IMR-90 (cell line): ENCODE measurements at regions not wholly inside any gene's neighbourhood (a gene's known extent, or its start where the extent isn't known, plus 50 kb on each side); places are given as distances from the start of the nearest gene placed in this dataset.
A peak's percentile ranks its signal among the peaks of the same experiment; 100 is the strongest.

ENCODE experiments used
- ATAC-seq: fragments of 200-7000 bp; cut with Tn5 transposase; 2 replicates; pipeline ENCODE4 v1.9.1; 2020; ENCODE audit warnings: low read depth, mild to moderate bottlenecking, moderate library complexity
- BruUV-seq: library from RNA; stranded (reverse); fragments of 400-500 nt; replicated peaks from 2 replicates; lab custom pipeline; 2021; lab: Mats Ljungman, UMichigan
- CTCF ChIA-PET: fragments of 300-600 bp; formaldehyde crosslinking; extraction: SDS; loops from one replicate; lab custom pipeline; 2021; ENCODE audit warnings: antibody characterized with exemption; lab: Yijun Ruan, JAX
- POLR2A ChIA-PET: fragments of 300-600 bp; sonication (Branson Sonifier 250); formaldehyde crosslinking; loops from one replicate; lab custom pipeline; 2022; ENCODE audit warnings: antibody characterized with exemption; ENCODE audit not compliant: unreplicated experiment; lab: Charles Lee
- DNase-seq: peaks from one replicate; pipeline ENCODE4 v3.0.0; 2013
- H2AFZ ChIP-seq: replicated peaks from 2 replicates; pipeline ENCODE3; 2013; ENCODE audit warnings: low read length, mild to moderate bottlenecking; ENCODE audit not compliant: poor library complexity
- H2AK5ac ChIP-seq: 2 replicates; pipeline ENCODE4 v1.6.1; 2013; ENCODE audit warnings: low read depth, low read length, inconsistent platforms
- H2AK9ac ChIP-seq: replicated peaks from 2 replicates; pipeline ENCODE3; 2013; ENCODE audit warnings: mild to moderate bottlenecking, low read depth, low read length, moderate library complexity; ENCODE audit not compliant: poor library complexity
- H2BK120ac ChIP-seq: 2 replicates; pipeline ENCODE4 v1.6.1; 2013; ENCODE audit warnings: low read depth, low read length, inconsistent platforms
- H2BK15ac ChIP-seq: 3 replicates; pipeline ENCODE4 v1.6.1; 2013; ENCODE audit warnings: low read depth, low read length, inconsistent platforms
- H2BK20ac ChIP-seq: 2 replicates; pipeline ENCODE4 v1.6.1; 2013; ENCODE audit warnings: low read depth, mild to moderate bottlenecking, inconsistent platforms, low read length, moderate library complexity
- H2BK5ac ChIP-seq: 2 replicates; pipeline ENCODE4 v1.6.1; 2013; ENCODE audit warnings: mild to moderate bottlenecking, low read depth, low read length, inconsistent platforms; ENCODE audit not compliant: poor library complexity, severe bottlenecking
- H3K14ac ChIP-seq: replicated peaks from 2 replicates; pipeline ENCODE4 v1.6.1; 2013; ENCODE audit warnings: low read depth, low read length, inconsistent platforms
- H3K18ac ChIP-seq: 2 replicates; pipeline ENCODE4 v1.6.1; 2013; ENCODE audit warnings: low read depth, low read length, control low read depth
- H3K23ac ChIP-seq: 2 replicates; pipeline ENCODE4 v1.6.1; 2013; ENCODE audit warnings: low read depth, low read length, inconsistent platforms
- H3K27ac ChIP-seq: 2 replicates; pipeline ENCODE4 v1.5.1; 2013; ENCODE audit warnings: mild to moderate bottlenecking, control low read depth, low read length; ENCODE audit not compliant: insufficient read depth
- H3K27me3 ChIP-seq: 2 replicates; pipeline ENCODE4 v1.6.1; 2013; ENCODE audit warnings: low read length; ENCODE audit not compliant: control insufficient read depth, insufficient read depth
- H3K36me3 ChIP-seq: 2 replicates; pipeline ENCODE4 v1.6.1; 2013; ENCODE audit warnings: low read length, mixed read lengths; ENCODE audit not compliant: control insufficient read depth, insufficient read depth
- H3K4ac ChIP-seq: 2 replicates; pipeline ENCODE4 v1.6.1; 2013; ENCODE audit warnings: low read depth, low read length, inconsistent platforms
- H3K4me1 ChIP-seq: 2 replicates; pipeline ENCODE4 v1.6.1; 2013; ENCODE audit warnings: low read length, mixed read lengths; ENCODE audit not compliant: control insufficient read depth, insufficient read depth
- H3K4me2 ChIP-seq: 2 replicates; pipeline ENCODE4 v1.6.1; 2013; ENCODE audit warnings: low read depth, mild to moderate bottlenecking, control low read depth, low read length, moderate library complexity
- H3K4me3 ChIP-seq: 2 replicates; pipeline ENCODE4 v1.5.1; 2013; ENCODE audit warnings: low read depth, mild to moderate bottlenecking, control low read depth, low read length, moderate library complexity; ENCODE audit not compliant: insufficient read depth
- H3K56ac ChIP-seq: 2 replicates; pipeline ENCODE4 v1.6.1; 2013; ENCODE audit warnings: low read length, inconsistent platforms; ENCODE audit not compliant: insufficient read depth; ENCODE audit errors: extremely low read depth
- H3K79me1 ChIP-seq, 2 experiments: 2 replicates each; pipeline ENCODE4 v1.6.1; 2013; ENCODE audit warnings: low read length in 2 of 2, inconsistent platforms in 1 of 2, low read depth in 1 of 2
- H3K9ac ChIP-seq: 2 replicates; pipeline ENCODE4 v1.6.1; 2013; ENCODE audit warnings: low read depth, low read length, control low read depth
- H3K9me1 ChIP-seq: 2 replicates; pipeline ENCODE4 v1.6.1; 2013; ENCODE audit warnings: low read length, inconsistent platforms; ENCODE audit not compliant: insufficient read depth
- H3K9me3 ChIP-seq: 2 replicates; pipeline ENCODE4 v1.6.1; 2013; ENCODE audit warnings: low read length; ENCODE audit not compliant: control insufficient read depth, insufficient read depth
- H4K20me1 ChIP-seq: 2 replicates; pipeline ENCODE4 v1.6.1; 2013; ENCODE audit warnings: low read length, inconsistent platforms; ENCODE audit not compliant: insufficient read depth
- H4K5ac ChIP-seq: 2 replicates; pipeline ENCODE4 v1.6.1; 2013; ENCODE audit warnings: mild to moderate bottlenecking, low read depth, low read length, control low read depth
- H4K8ac ChIP-seq, 2 experiments: 2 replicates each; pipeline ENCODE4 v1.6.1; 2013; ENCODE audit warnings: low read depth in 2 of 2, low read length in 2 of 2, control low read depth in 1 of 2, inconsistent platforms in 1 of 2
- H4K91ac ChIP-seq: 2 replicates; pipeline ENCODE4 v1.6.1; 2013; ENCODE audit warnings: low read depth, low read length, inconsistent platforms; ENCODE audit not compliant: insufficient read depth
- BHLHE40 ChIP-seq: fragments of 150-350 bp; IDR thresholded peaks from 2 replicates; pipeline ENCODE4 v1.6.1; 2016; ENCODE audit warnings: mild to moderate bottlenecking, low read depth, low read length
- CEBPB ChIP-seq: IDR thresholded peaks from 2 replicates; pipeline ENCODE4 v1.6.1; 2012; ENCODE audit warnings: low read depth, low read length, improper control_type of control experiment
- CHD1 ChIP-seq: IDR thresholded peaks from 2 replicates; pipeline ENCODE4 v1.6.1; 2012; ENCODE audit warnings: low read depth, low read length, improper control_type of control experiment
- CTCF ChIP-seq: conservative IDR thresholded peaks from 2 replicates; pipeline ENCODE4 v1.5.1; 2012; ENCODE audit warnings: mild to moderate bottlenecking, low read depth, low read length, improper control_type of control experiment
- ELK1 ChIP-seq: fragments of 150-350 bp; IDR thresholded peaks from 2 replicates; pipeline ENCODE4 v1.6.1; 2016; ENCODE audit warnings: low read depth, mild to moderate bottlenecking, low read length, moderate library complexity, borderline replicate concordance
- FOS ChIP-seq: fragments of 150-350 bp; IDR thresholded peaks from 2 replicates; pipeline ENCODE4 v1.6.1; 2016; ENCODE audit warnings: low read depth, low read length
- MAFK ChIP-seq: IDR thresholded peaks from 2 replicates; pipeline ENCODE4 v1.6.1; 2012; ENCODE audit warnings: low read depth, low read length, improper control_type of control experiment
- NFE2L2 ChIP-seq: fragments of 150-350 bp; IDR thresholded peaks from 2 replicates; pipeline ENCODE4 v1.6.1; 2016; ENCODE audit warnings: low read depth, mild to moderate bottlenecking, low read length
- POLR2A ChIP-seq: IDR thresholded peaks from 2 replicates; pipeline ENCODE4 v1.6.1; 2012; ENCODE audit warnings: mild to moderate bottlenecking, low read depth, low read length
- RAD21 ChIP-seq: IDR thresholded peaks from 2 replicates; pipeline ENCODE4 v1.6.1; 2012; ENCODE audit warnings: low read length, improper control_type of control experiment
- RCOR1 ChIP-seq: IDR thresholded peaks from 2 replicates; pipeline ENCODE4 v1.6.1; 2012; ENCODE audit warnings: mild to moderate bottlenecking, low read length, improper control_type of control experiment; ENCODE audit not compliant: insufficient replicate concordance
- RFX5 ChIP-seq: IDR thresholded peaks from 2 replicates; pipeline ENCODE4 v1.8.0; 2012; ENCODE audit warnings: low read depth, mild to moderate bottlenecking, low read length, moderate library complexity
- SMC3 ChIP-seq: fragments of 150-350 bp; IDR thresholded peaks from 2 replicates; pipeline ENCODE4 v1.6.1; 2016; ENCODE audit warnings: low read depth, mild to moderate bottlenecking, antibody characterized with exemption, low read length, moderate library complexity
- USF2 ChIP-seq: fragments of 150-350 bp; IDR thresholded peaks from 2 replicates; pipeline ENCODE4 v1.6.1; 2017; ENCODE audit warnings: mild to moderate bottlenecking, antibody characterized with exemption, low read length, low read depth
- WGBS, 2 experiments: methylation state at CpG; one replicate each; pipeline versions ENCODE4 v1.1.5 to v1.1.7; 2013; ENCODE audit warnings: missing lambda C conversion rate in 2 of 2; ENCODE audit not compliant: insufficient read length in 1 of 2; ENCODE audit errors: extremely low coverage in 2 of 2; 5-methylcytosine and 5-hydroxymethylcytosine counted together
- dilution Hi-C: fragments of 300-500 bp; cut with HindIII; formaldehyde crosslinking; loops from one replicate; pipeline ENCODE4 v1.14.3; 2018; ENCODE audit warnings: low sequenced_read_pairs; ENCODE audit not compliant: unreplicated experiment
- in situ Hi-C: fragments of 300-500 bp; cut with MboI; formaldehyde crosslinking; loops from 3 replicates; pipeline ENCODE4 v1.14.3; 2019; ENCODE audit warnings: low sequenced_read_pairs, inconsistent platforms, mixed read lengths
- intact Hi-C: fragments of 100-400 bp; cut with micrococcal nuclease; formaldehyde crosslinking; loops from 2 replicates; pipeline ENCODE4 v1.10.0; 2022

- peak overlapping the region; percentile 64 for H2AFZ ChIP-seq
- H3K4ac ChIP-seq: peak overlapping the region; percentile 66
- DNase-seq (peak; percentile 98), ATAC-seq (peak; percentile 83)
- H3K18ac ChIP-seq: no peak overlapping the region
- H3K9me1 ChIP-seq: peaks cover 2% of the 10 kb centered on the region; the same call in 1 of the 2 replicates
- peak overlapping the region in 1 of 2 experiments; percentile 59; a peak in 2 of 4 replicates for H4K8ac ChIP-seq
- peak overlapping the region; percentile 89 for H2BK120ac ChIP-seq
- H4K20me1 ChIP-seq: no peaks in the 10 kb centered on the region
- intact Hi-C loops (no loop called here), dilution Hi-C loops (no loop called here), in situ Hi-C loops (no loop called here)
- 0 out of 2 replicates have a peak overlapping the region, but pooled peaks have one; percentile 34 for H3K14ac ChIP-seq
- no peak overlapping the region for H3K4me3 ChIP-seq
- no peak overlapping the region for H3K56ac ChIP-seq
- H3K36me3 ChIP-seq: no peaks in the 10 kb centered on the region
- H3K9me3 ChIP-seq: no peaks in the 10 kb centered on the region
- peak overlapping the region; percentile 68 for H2BK5ac ChIP-seq
- no peak overlapping the region for H3K23ac ChIP-seq
- H3K27me3 ChIP-seq: no peaks in the 10 kb centered on the region
- H4K5ac ChIP-seq: no peak overlapping the region
- no peaks in the 10 kb centered on the region for H3K79me1 ChIP-seq
- no peak overlapping the region for H2AK9ac ChIP-seq
- H3K4me2 ChIP-seq: no peak overlapping the region
- no TSS peak for BruUV-seq
- H2BK20ac ChIP-seq: peak overlapping the region; percentile 58; the same call in 1 of the 2 replicates
- H3K9ac ChIP-seq: no peak overlapping the region
- H2BK15ac ChIP-seq: peak overlapping the region; percentile 41; the same call in 1 of the 3 replicates
- ChIA-PET CTCF (no interaction called here), POLR2A (no interaction called here)
- peak overlapping the region; percentile 55; the same call in 1 of the 2 replicates for H3K27ac ChIP-seq
- H4K91ac ChIP-seq: 0 out of 2 replicates have a peak overlapping the region, but pooled peaks have one; percentile 35
- peaks cover 8% of the 10 kb centered on the region for H3K4me1 ChIP-seq
- peak overlapping the region; percentile 3; the same call in 1 of the 2 replicates for H2AK5ac ChIP-seq
- WGBS, 2 experiments: no CpG with 5 or more reads among the region's 5 CpGs
- TF ChIP-seq RAD21: no peak; the same call in 1 of the 2 replicates
- peak; percentile 84 for TF ChIP-seq RCOR1
- no peak for TF ChIP-seq CTCF
- TF ChIP-seq USF2: no peak
- TF ChIP-seq CEBPB: peak; percentile 45; the same call in 1 of the 2 replicates
- TF ChIP-seq ELK1: no peak
- TF ChIP-seq POLR2A: peak; percentile 29; the same call in 1 of the 2 replicates
- TF ChIP-seq RFX5: no peak
- no peak for TF ChIP-seq BHLHE40
- peak; percentile 50 for TF ChIP-seq FOS
- no peak for TF ChIP-seq CHD1
- TF ChIP-seq MAFK: no peak
- no peak for TF ChIP-seq SMC3
- TF ChIP-seq NFE2L2: no peak
Observed at GRCh38 chr2:19711470-19712372, 190.1 kb downstream of the TTC32 start.
